G401.6 (cell line): ENCODE measurements at regions not wholly inside any gene's neighbourhood (a gene's known extent, or its start where the extent isn't known, plus 50 kb on each side); places are given as distances from the start of the nearest gene placed in this dataset.
"Not testable (repeated sequence)": the region's sequence is repeated elsewhere in the genome, so short reads cannot be mapped to it uniquely, and the experiment has no call there.

Source experiments
- FAIRE-seq: peaks from 2 replicates; lab custom pipeline; 2012; peaks lifted over from hg19 to GRCh38; lab: Jason Lieb, UNC

GRCh38 chr1:91207691-91208090, 185.9 kb upstream of the ZNF644 start:
- FAIRE-seq: not testable (repeated sequence)

GRCh38 chr1:91204150-91204549, 182.3 kb upstream of the ZNF644 start:
- FAIRE-seq: not testable (repeated sequence)

GRCh38 chr1:91201694-91202093, 179.9 kb upstream of the ZNF644 start:
- no peak for FAIRE-seq

GRCh38 chr1:91201176-91201575, 179.3 kb upstream of the ZNF644 start:
- no peak for FAIRE-seq

- no peak for FAIRE-seq
Observed at GRCh38 chr1:91200675-91201074, 178.8 kb upstream of the ZNF644 start.

GRCh38 chr1:91199988-91200387, 178.2 kb upstream of the ZNF644 start:
- FAIRE-seq: no peak

- FAIRE-seq: no peak
Observed at GRCh38 chr1:91190996-91191395, 169.2 kb upstream of the ZNF644 start.

GRCh38 chr1:91189096-91189495, 167.3 kb upstream of the ZNF644 start:
- no peak for FAIRE-seq

GRCh38 chr1:91182807-91183206, 161.0 kb upstream of the ZNF644 start:
- not testable (repeated sequence) for FAIRE-seq

GRCh38 chr1:91176250-91176649, 154.4 kb upstream of the ZNF644 start:
- no peak for FAIRE-seq

- FAIRE-seq: no peak
Observed at GRCh38 chr1:91174734-91175133, 152.9 kb upstream of the ZNF644 start.

GRCh38 chr1:91173346-91173890, 151.6 kb upstream of the ZNF644 start:
- no peak for FAIRE-seq

- no peak for FAIRE-seq
Observed at GRCh38 chr1:91172541-91172940, 150.7 kb upstream of the ZNF644 start.

GRCh38 chr1:91171898-91172297, 150.1 kb upstream of the ZNF644 start:
- no peak for FAIRE-seq

- no peak for FAIRE-seq
Observed at GRCh38 chr1:91170571-91170970, 148.7 kb upstream of the ZNF644 start.

GRCh38 chr1:91166106-91166712, 144.4 kb upstream of the ZNF644 start:
- FAIRE-seq: peak; percentile 93

GRCh38 chr1:91165033-91165654, 143.3 kb upstream of the ZNF644 start:
- FAIRE-seq: peak; percentile 73

GRCh38 chr1:91162613-91163012, 140.8 kb upstream of the ZNF644 start:
- no peak for FAIRE-seq

- FAIRE-seq: no peak
Observed at GRCh38 chr1:91161749-91162148, 139.9 kb upstream of the ZNF644 start.

- no peak for FAIRE-seq
Observed at GRCh38 chr1:91161166-91161565, 139.3 kb upstream of the ZNF644 start.

- FAIRE-seq: no peak
Observed at GRCh38 chr1:91160363-91161075, 138.7 kb upstream of the ZNF644 start.

- no peak for FAIRE-seq
Observed at GRCh38 chr1:91153341-91153740, 131.5 kb upstream of the ZNF644 start.

- FAIRE-seq: no peak
Observed at GRCh38 chr1:91152331-91152730, 130.5 kb upstream of the ZNF644 start.
